AG04449 (cell line): ENCODE measurements at regions not wholly inside any gene's neighbourhood (a gene's known extent, or its start where the extent isn't known, plus 50 kb on each side); places are given as distances from the start of the nearest gene placed in this dataset.

Experiments
- CTCF ChIA-PET: fragments of 350-600 bp; formaldehyde crosslinking; extraction: SDS; loops from one replicate; lab custom pipeline; 2021; ENCODE audit warnings: antibody characterized with exemption; lab: Yijun Ruan, JAX
- POLR2A ChIA-PET: fragments of 400-600, 350-600 bp; formaldehyde crosslinking; extraction: SDS; loops from one replicate; lab custom pipeline; 2020; ENCODE audit warnings: antibody characterized with exemption, inconsistent platforms; lab: Yijun Ruan, JAX
- DNase-seq: peaks from one replicate; pipeline ENCODE4 v3.0.0-alpha.2; 2010; ENCODE audit warnings: low read depth, low spot score
- H3K4me3 ChIP-seq: 2 replicates; pipeline ENCODE4 v1.5.1; 2011; ENCODE audit warnings: low read depth, mild to moderate bottlenecking, control low read depth, low read length
- CTCF ChIP-seq: IDR thresholded peaks from one replicate; pipeline ENCODE4 v1.5.1; 2011; ENCODE audit warnings: mild to moderate bottlenecking, moderate library complexity, low read length, control low read depth, inconsistent platforms; ENCODE audit not compliant: insufficient read depth; ENCODE audit errors: missing control alignments

GRCh38 chr1:5743435-5744095, 248.7 kb downstream of the NPHP4 start:
- H3K4me3 ChIP-seq, result no peak overlapping the region
- no peak for TF ChIP-seq CTCF
- DNase-seq, result no peak
- POLR2A ChIA-PET, result no interaction called here
- CTCF ChIA-PET, result no interaction called here

- no peak for DNase-seq
- CTCF ChIA-PET, result no interaction called here
Measured at GRCh38 chr1:5742801-5743200, 249.4 kb downstream of the NPHP4 start.

GRCh38 chr1:5742032-5742431, 250.2 kb downstream of the NPHP4 start:
- DNase-seq, result no peak
- CTCF ChIA-PET, result no interaction called here
- no peak overlapping the region for H3K4me3 ChIP-seq
- no peak for TF ChIP-seq CTCF
- POLR2A ChIA-PET, result no interaction called here

More at GRCh38 chr1:5742801-5743200, 249.4 kb downstream of the NPHP4 start:
- H3K4me3 ChIP-seq, result no peak overlapping the region
- POLR2A ChIA-PET, result no interaction called here
- TF ChIP-seq CTCF, result no peak

GRCh38 chr1:5740865-5741860, 251.1 kb downstream of the NPHP4 start:
- no peak for TF ChIP-seq CTCF
- no peak for DNase-seq
- ChIA-PET POLR2A (no interaction called here), CTCF (no interaction called here)
- no peak overlapping the region for H3K4me3 ChIP-seq

- no peak for TF ChIP-seq CTCF
- no peak overlapping the region for H3K4me3 ChIP-seq
- CTCF ChIA-PET, result no interaction called here
- DNase-seq, result no peak
- POLR2A ChIA-PET, result no interaction called here
Measured at GRCh38 chr1:5740450-5740849, 251.8 kb downstream of the NPHP4 start.

- TF ChIP-seq CTCF, result no peak
- CTCF ChIA-PET, result no interaction called here
- H3K4me3 ChIP-seq, result no peak overlapping the region
- POLR2A ChIA-PET, result no interaction called here
- DNase-seq, result no peak
Measured at GRCh38 chr1:5739561-5740078, 252.6 kb downstream of the NPHP4 start.
